Thymus (tissue), 11 donors: ENCODE measurements at regions not wholly inside any gene's neighbourhood (a gene's known extent, or its start where the extent isn't known, plus 50 kb on each side); places are given as distances from the start of the nearest gene placed in this dataset.
"Not testable (repeated sequence)": the region's sequence is repeated elsewhere in the genome, so short reads cannot be mapped to it uniquely, and the experiment has no call there.

Experiments
- DNase-seq, 9 donors: peaks; one replicate each; pipeline ENCODE4 v3.0.0-alpha.2; 2013; ENCODE audit warnings: low spot score in 9 of 9, low read depth in 6 of 9, missing footprints in 1 of 9
- H3K27ac ChIP-seq, 2 donors: one replicate each; pipeline ENCODE4 v1.5.1; 2013; ENCODE audit warnings: control low read depth in 1 of 2, low read depth in 1 of 2, low read length in 1 of 2, mild to moderate bottlenecking in 1 of 2, moderate library complexity in 1 of 2
- H3K27me3 ChIP-seq, 2 donors: one replicate each; pipeline ENCODE4 v1.5.1; 2013; ENCODE audit warnings: low read length in 1 of 2; ENCODE audit not compliant: control insufficient read depth in 2 of 2, insufficient read depth in 1 of 2
- H3K36me3 ChIP-seq, 2 donors: one replicate each; pipeline ENCODE4 v1.5.1; 2013; ENCODE audit warnings: low read length in 1 of 2, mild to moderate bottlenecking in 1 of 2, moderate library complexity in 1 of 2; ENCODE audit not compliant: control insufficient read depth in 2 of 2, insufficient read depth in 2 of 2
- H3K4me1 ChIP-seq, 2 donors: one replicate each; pipeline ENCODE4 v1.5.1; 2013; ENCODE audit warnings: low read length in 2 of 2; ENCODE audit not compliant: control insufficient read depth in 2 of 2, insufficient read depth in 2 of 2
- H3K4me3 ChIP-seq, 2 donors: one replicate each; pipeline ENCODE4 v1.5.1; 2013; ENCODE audit warnings: low read length in 2 of 2, control low read depth in 1 of 2, mild to moderate bottlenecking in 1 of 2
- H3K9me3 ChIP-seq, 2 donors: one replicate each; pipeline ENCODE4 v1.5.1; 2013; ENCODE audit warnings: low read length in 1 of 2, mild to moderate bottlenecking in 1 of 2; ENCODE audit not compliant: control insufficient read depth in 2 of 2, insufficient read depth in 1 of 2
- WGBS: extraction: QIAGEN DNeasy Blood & Tissue Kit; methylation state at CpG from one replicate; pipeline ENCODE4 v1.1.7; 2013; 5-methylcytosine and 5-hydroxymethylcytosine counted together
- donor health status: healthy.

DNA sequence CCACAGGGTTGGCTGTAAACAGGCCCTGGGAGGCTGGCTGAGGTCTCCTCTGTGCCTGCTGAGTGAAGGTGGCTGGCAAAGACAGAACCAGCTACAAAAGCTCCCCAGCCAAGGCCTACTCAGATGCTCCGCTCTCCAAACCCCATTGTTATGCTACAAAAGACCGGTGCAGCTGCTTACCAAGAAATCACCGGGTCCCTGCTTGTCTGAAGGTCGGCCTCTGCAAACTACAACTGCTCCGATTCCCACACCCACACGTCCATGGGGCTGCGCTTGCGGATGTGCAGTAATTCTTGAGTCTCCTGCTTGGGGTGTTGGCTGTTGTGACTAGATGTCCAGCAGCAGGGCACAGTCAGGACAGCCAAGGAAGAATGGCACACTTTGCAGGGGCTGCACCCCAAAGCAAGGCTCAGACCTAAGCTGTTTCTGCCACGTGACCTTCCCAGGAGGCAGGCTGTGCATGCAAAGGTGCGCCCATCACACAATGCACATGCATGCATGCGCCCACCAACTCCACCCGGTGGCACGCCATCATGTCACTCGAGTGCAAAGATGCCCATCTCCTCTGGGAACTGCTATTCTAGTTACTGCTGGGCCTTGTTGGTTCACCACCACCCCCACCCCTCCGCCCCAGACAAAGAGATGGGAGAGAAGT is 97.8 kb downstream of the OAT start:
- no peaks in the 10 kb centered on the region for H3K9me3 ChIP-seq
- no peaks in the 10 kb centered on the region for H3K27me3 ChIP-seq
- no peak overlapping the region for H3K4me3 ChIP-seq
- no peak overlapping the region for H3K27ac ChIP-seq
- WGBS = 98% methylated on average over 15 of the region's 15 CpGs
- H3K4me1 ChIP-seq = no peaks in the 10 kb centered on the region
- no peaks in the 10 kb centered on the region for H3K36me3 ChIP-seq
- no peak for DNase-seq

DNA sequence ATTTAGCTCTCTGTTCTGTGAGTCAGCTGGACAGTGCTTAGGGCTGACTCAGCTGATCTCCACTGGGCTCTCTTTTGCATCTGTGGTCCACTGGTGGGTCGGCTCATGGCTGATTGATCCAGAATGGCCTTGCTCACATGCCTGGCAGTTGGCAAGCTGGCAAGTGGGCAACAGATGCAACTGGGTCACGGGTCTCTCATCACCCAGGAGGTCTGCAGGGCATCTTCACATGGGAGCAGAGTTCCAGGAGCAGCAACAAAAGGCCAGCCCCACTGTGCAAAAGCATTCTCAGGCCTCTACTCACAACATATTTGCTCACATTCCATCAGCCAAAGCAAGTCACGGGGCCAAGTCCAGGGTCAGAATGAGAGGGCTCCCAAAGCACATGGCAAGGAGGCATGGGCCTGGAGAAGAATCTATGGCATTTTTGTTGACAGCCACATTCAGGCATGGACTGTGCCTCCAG is 98.8 kb downstream of the OAT start:
- H3K4me1 ChIP-seq = no peaks in the 10 kb centered on the region
- no peaks in the 10 kb centered on the region for H3K9me3 ChIP-seq
- no peaks in the 10 kb centered on the region for H3K36me3 ChIP-seq
- DNase-seq = no peak
- no peak overlapping the region for H3K27ac ChIP-seq
- H3K4me3 ChIP-seq = no peak overlapping the region
- 94% methylated on average over 3 of the region's 3 CpGs for WGBS
- H3K27me3 ChIP-seq = no peaks in the 10 kb centered on the region

DNA sequence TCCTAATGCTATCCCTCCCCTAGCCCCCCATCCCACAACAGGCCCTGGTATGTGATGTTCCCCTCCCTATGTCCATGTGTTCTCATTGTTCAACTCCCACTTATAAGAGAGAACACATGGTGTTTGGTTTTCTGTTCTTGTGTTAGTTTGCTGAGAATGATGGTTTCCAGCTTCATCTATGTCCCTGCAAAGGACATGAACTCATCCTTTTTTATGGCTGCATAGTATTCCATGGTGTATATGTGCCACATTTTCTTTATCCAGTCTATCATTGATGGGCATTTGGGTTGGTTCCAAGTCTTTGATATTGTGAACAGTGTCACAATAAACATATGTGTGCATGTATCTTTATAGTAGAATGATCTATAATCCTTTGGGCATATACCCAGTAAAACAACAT is 99.2 kb downstream of the OAT start:
- not testable (repeated sequence) for H3K9me3 ChIP-seq, H3K4me1 ChIP-seq, H3K36me3 ChIP-seq, H3K4me3 ChIP-seq, H3K27ac ChIP-seq, DNase-seq, H3K27me3 ChIP-seq

DNA sequence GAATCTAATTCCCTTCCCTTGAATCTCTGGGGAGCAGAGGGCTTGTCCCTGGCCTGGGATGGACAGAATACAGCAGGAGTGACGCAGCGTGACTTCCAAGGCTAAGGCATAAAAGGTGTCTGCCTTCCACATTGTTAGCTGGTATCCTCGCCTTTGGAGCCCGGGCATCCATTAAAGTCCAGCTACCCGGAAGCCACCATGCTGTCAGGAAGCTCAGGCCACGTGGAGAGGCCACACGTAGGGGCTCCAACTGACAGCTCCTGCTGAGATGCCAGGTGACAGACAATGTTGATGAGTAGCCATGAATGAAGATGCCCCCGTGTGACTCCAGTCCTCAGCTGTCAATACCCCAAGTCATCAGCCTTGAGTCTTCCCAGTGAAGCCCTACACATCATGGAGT is 99.9 kb downstream of the OAT start:
- Histone ChIP-seq H3K27me3 (no peaks in the 10 kb centered on the region), H3K27ac (no peak overlapping the region), H3K4me3 (no peak overlapping the region), H3K9me3 (no peaks in the 10 kb centered on the region), H3K36me3 (no peaks in the 10 kb centered on the region), H3K4me1 (no peaks in the 10 kb centered on the region)
- DNase-seq = no peak
- 95% methylated on average over 8 of the region's 8 CpGs for WGBS

DNA sequence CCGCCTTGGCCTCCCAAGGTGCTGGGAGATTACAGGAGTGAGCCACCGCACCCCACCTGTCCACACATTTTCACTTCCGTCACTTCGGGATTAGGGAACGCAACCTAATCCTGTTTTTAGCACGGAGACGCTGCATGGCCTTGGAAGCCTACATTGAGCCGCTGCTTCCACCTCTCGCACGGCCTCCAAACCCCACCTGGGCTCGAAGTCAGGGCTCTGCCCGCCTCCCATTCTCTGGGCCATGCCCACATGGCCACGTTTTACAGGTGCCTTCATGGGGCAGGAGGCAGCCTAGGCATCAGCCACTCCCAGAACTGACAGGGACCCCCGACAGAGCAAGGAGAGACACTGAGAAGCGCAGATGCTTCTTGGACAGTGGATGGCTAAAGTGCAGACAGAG is 100.6 kb downstream of the OAT start:
- Histone ChIP-seq H3K4me3 (no peak overlapping the region), H3K9me3 (no peaks in the 10 kb centered on the region), H3K4me1 (no peaks in the 10 kb centered on the region), H3K27me3 (no peaks in the 10 kb centered on the region), H3K27ac (no peak overlapping the region), H3K36me3 (no peaks in the 10 kb centered on the region)
- WGBS = 96% methylated on average over 15 of the region's 15 CpGs
- DNase-seq = no peak

DNA sequence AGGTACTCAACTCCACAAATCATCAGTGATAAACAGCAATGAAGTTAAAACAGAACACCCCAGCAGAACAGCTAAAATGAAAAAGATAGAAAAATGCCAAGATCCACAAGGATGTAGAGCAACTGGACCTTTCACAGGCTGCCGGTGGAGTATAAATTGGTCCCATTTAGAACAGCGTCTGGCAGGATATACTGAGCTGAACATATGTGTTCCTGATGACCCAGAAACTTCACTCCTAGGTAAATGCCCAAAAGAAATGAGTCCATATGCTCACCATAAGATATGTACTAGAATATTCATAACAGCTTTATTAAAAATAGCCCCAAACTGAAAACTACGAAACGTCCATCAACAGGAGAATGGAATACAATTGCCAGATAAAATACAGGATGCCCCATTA is 102.4 kb downstream of the OAT start:
- no peaks in the 10 kb centered on the region for H3K27me3 ChIP-seq
- H3K4me1 ChIP-seq = no peaks in the 10 kb centered on the region
- H3K27ac ChIP-seq = no peak overlapping the region
- WGBS = 98% methylated on average over 4 of the region's 4 CpGs
- DNase-seq = no peak
- no peaks in the 10 kb centered on the region for H3K9me3 ChIP-seq
- no peaks in the 10 kb centered on the region for H3K36me3 ChIP-seq
- no peak overlapping the region for H3K4me3 ChIP-seq

DNA sequence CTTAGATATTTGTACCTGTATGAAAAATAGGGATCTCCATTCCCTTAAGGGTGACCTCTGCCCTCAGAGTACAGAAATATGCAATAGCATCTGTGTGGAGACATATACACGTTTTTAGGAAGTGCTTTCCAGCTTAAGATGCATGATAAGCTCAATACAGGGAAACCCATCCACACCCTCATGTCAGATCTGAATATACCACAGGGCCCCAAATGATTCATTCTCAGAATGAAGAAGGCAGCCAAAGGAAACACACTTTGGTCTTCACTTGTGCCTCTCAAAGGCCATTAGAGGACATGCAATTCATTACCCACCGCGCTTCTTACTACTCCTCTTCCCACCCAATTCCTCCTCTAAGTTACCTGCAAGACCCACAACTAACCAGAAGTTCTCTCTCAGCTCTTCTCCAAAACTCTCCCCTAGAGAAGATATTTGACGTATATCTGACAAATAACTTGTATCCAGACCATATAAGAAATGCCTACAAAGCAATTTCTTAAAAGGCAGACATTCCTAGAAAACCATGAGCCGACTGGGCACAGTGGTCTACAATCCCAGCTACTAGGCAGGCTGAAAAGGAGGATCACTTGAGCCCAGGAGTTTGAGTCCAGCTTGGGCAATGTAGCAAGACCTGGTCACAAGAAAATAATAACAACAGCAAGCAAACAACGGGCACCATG is 103.0 kb downstream of the OAT start:
- DNase-seq = no peak
- WGBS = 70% methylated on average over 6 of the region's 6 CpGs

DNA sequence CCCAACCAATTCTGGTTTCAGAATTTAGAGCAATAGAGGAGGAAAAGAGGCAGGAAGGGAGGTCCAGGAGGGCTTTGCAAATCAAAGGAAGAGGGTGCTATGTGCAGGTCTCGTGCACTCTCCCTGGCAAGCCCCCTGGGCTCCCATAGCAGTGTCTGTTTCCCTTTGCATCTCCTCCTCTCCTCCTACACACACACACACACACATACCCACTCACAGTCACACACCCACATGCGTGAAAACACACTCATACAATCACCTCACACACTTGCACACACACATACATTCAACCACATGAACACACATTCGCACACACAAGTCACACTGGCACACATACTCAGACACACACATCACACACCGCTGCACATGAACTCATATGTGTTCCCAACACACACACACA is 105.3 kb downstream of the OAT start:
- 97% methylated on average over 4 of the region's 4 CpGs for WGBS
- H3K4me1 ChIP-seq = no peaks in the 10 kb centered on the region
- no peak overlapping the region for H3K27ac ChIP-seq
- DNase-seq = no peak
- H3K4me3 ChIP-seq = no peak overlapping the region
- no peaks in the 10 kb centered on the region for H3K27me3 ChIP-seq
- no peaks in the 10 kb centered on the region for H3K9me3 ChIP-seq
- H3K36me3 ChIP-seq = no peaks in the 10 kb centered on the region

More for the DNA sequence above, 103.0 kb downstream of the OAT start:
- Histone ChIP-seq H3K36me3 (no peaks in the 10 kb centered on the region), H3K4me3 (no peak overlapping the region), H3K27me3 (no peaks in the 10 kb centered on the region), H3K4me1 (no peaks in the 10 kb centered on the region), H3K9me3 (no peaks in the 10 kb centered on the region), H3K27ac (no peak overlapping the region)

DNA sequence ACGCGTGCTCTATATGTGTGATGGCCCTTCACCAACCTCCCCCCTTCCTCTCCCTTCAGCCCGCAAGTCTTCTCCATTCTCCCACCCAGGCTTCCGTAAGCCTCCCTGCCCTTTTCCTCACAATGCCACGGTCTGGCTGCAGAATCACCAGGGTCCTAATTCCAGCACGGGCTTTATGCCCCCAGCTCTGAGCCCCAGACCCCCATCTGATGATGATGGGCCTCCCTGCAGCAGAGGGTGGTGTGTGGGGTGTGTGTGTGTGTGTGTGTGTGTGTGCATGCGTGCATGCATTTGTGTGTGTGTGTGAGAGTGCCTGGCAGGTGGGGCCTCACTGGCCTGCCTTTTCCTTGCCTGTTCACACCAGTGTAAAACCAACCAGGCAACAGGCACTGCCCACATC is 109.9 kb downstream of the OAT start:
- Histone ChIP-seq H3K4me1 (peaks cover 0 to 2% of the 10 kb centered on the region in 2 donors), H3K4me3 (no peak overlapping the region), H3K9me3 (no peaks in the 10 kb centered on the region), H3K27ac (no peak overlapping the region), H3K36me3 (no peaks in the 10 kb centered on the region), H3K27me3 (no peaks in the 10 kb centered on the region)
- no peak for DNase-seq
- 95% methylated on average over 7 of the region's 7 CpGs for WGBS
